Fibroblast of mammary gland (primary cell): ENCODE measurements at regions not wholly inside any gene's neighbourhood (a gene's known extent, or its start where the extent isn't known, plus 50 kb on each side); places are given as distances from the start of the nearest gene placed in this dataset.

ENCODE experiments used
- DNase-seq: peaks from one replicate; pipeline ENCODE4 v3.0.0-alpha.2; 2010; ENCODE audit warnings: low read depth
- H3K4me3 ChIP-seq: 2 replicates; pipeline ENCODE4 v1.5.1; 2011; ENCODE audit warnings: low read depth, mild to moderate bottlenecking, low read length, moderate library complexity; ENCODE audit not compliant: control insufficient read depth
- TF ChIP-seq, protein P1 (sequence below): conservative IDR thresholded peaks from 2 replicates; pipeline ENCODE4 v1.5.1; 2011; ENCODE audit warnings: low read depth, low read length, inconsistent platforms; ENCODE audit not compliant: control insufficient read depth, insufficient read depth

DNA sequence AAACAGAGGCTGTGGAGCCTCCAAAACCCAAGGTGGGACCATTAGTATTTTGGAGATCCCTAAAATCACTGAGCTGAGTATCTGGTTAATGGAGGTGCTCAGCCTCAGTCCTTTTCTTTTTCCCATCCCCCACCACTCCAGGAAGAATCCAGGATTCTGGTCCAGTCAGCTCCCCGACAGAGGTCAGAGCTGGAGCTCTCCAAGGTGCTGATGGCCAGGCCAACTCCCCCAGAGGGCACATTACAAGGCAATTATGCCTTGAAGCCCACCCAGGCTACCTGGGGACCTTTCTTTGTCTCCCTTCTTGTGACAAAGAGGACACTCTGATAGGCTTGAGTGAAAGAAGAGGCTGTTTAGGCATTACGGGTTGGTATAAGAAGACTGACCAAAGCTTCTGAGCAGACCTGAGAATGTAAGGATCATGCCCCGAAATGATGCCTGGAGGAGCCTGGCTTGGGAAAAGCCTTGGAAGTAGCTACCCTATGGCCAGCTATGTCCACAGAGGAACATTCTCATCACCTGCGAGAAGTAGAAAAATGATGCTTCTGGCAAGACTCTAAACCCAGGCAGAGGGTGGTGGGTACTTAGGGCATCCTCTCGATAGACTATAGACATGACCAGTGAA, 102.5 kb upstream of the LDAH start:
- no peak overlapping the region for H3K4me3 ChIP-seq
- TF ChIP-seq, protein P1, sequence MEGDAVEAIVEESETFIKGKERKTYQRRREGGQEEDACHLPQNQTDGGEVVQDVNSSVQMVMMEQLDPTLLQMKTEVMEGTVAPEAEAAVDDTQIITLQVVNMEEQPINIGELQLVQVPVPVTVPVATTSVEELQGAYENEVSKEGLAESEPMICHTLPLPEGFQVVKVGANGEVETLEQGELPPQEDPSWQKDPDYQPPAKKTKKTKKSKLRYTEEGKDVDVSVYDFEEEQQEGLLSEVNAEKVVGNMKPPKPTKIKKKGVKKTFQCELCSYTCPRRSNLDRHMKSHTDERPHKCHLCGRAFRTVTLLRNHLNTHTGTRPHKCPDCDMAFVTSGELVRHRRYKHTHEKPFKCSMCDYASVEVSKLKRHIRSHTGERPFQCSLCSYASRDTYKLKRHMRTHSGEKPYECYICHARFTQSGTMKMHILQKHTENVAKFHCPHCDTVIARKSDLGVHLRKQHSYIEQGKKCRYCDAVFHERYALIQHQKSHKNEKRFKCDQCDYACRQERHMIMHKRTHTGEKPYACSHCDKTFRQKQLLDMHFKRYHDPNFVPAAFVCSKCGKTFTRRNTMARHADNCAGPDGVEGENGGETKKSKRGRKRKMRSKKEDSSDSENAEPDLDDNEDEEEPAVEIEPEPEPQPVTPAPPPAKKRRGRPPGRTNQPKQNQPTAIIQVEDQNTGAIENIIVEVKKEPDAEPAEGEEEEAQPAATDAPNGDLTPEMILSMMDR = no peak
- no peak for DNase-seq

DNA sequence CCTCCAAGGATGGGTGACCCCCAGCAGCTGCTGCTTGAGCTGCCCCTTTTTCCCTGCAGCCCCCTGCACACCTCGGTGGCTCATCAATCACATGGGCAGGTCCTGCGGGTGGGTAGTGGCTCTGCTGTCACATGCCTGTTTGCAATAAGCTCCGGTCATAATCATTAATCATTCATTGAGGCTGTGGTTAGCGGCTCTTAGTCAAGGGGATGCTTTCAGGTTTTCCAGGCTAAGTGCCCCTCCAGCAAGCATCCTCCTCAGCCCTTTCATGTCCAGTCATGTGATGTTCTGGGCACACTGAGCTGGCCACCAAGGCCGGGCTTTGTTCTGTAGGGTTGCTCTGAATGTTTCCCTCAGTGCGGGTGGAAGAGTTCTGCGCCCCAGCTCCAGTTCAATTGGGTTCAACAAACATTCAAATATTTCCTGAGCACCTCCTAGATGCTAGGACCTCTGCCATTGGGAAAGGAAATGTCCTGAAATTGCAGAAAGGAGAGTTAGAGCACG, 96.4 kb upstream of the LDAH start:
- H3K4me3 ChIP-seq = no peak overlapping the region
- TF ChIP-seq, protein P1 = no peak
- DNase-seq = no peak

DNA sequence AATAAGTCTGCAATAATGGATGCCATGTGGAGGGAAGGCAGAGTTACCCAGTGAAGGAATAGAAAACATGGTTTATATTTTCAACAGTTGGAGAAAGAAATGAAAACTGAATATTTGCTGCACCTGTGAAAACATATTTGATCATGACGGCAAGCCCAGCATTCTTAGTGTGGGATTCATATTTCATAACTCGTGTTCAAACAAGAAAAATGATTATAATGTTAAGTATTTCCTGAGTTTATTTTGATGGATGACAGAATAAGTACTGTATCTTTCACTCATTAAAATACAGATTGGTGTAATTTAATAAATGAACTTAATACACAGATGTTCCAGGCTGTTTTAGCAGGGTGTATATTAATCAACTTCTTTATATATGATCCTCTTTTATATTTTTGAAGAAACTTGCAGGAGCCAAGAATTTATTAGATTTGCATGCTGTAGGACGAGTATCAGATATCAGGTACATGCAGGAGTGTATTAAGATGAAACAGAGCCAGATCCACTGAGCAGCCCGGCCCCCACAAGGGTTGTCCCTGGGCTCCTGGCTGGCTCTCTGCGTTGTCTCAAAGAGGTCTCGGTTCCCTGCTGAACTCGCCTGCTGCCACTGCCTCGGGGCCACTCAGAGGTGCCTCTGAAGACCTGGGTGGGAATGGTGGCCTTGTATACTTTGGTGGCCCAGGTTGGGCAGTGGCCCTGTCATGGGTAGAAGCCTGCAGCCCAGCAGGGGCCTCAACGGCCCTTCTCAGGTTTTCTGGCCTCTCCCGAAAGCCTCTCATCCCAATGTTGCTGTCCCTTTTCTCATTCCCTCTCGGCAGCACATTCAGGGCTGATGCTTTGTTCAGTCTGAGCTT, 95.0 kb upstream of the LDAH start:
- H3K4me3 ChIP-seq = no peak overlapping the region
- TF ChIP-seq, protein P1 = no peak
- DNase-seq = no peak

DNA sequence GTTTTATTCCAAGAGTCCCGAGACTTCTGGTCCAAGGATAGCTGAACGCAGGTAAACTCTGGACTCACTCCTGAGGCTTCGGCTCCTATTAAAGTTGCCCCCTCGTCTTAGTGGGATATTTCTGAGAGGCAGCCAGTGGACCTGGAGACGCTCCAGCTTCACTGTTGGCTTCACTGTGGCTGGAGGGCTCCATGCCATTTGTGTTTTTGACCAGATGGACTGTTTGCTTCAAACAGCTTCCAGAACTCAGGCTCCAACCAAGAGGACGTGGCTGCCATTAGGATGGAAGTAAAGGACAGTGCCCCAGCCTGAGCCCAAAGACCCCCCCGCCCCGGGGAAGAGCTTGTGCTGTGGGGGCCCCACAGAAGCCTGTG, 94.4 kb upstream of the LDAH start:
- TF ChIP-seq, protein P1 = no peak
- H3K4me3 ChIP-seq = no peak overlapping the region
- DNase-seq = no peak

DNA sequence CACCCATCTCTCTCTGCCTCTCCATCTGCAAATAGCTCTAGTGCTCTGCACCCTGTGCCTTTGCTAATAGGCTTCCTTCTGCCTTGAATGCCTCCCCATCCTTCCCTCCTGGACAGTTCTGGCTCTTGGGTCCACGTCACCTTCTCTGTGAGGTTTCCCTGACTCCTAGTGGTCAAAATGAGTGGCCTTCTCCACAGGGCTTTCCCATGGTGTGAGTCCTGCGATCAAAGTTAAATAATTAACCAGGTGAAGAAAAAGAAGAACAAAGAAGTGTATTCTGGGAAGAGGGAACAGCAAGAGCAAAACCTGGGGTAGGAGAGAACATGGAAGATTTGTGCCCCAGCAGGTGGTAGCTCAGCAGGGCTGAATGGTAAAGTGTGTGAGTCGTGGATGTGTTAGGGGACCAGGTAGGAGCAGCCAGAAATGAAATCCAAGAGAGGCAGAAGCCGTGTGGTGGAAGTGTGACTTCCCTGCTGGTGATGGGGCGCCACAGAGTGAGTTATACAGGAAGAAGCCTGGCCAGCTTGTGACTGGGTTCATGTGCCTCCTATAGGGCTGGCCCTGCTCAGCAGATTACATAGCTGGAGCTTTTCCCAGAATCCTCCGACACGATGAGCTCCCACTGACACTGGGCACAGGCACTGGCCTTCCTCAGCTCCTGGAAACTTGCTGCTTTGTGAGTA, 93.8 kb upstream of the LDAH start:
- DNase-seq = peak; percentile 4
- H3K4me3 ChIP-seq = no peak overlapping the region
- TF ChIP-seq, protein P1 = peak; percentile 15

DNA sequence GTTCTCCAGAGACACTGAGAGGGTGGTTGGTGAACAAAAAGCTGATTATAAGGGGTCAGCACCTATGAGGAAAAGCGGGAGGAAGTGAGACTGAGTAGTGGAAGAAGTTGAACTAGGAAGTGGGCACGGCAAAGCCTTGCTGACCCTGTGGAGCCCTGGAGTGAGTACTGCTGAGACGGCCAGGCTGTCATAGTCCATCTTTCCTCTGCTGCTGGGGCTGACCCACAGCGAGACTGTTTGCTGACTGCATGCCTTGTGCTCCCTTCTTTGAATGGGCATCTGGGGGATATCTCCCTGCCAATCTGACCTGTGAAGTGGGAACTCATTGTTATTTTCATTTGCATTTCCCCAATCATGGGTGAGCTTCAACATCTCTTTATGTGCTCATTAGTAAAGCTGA, 92.4 kb upstream of the LDAH start:
- H3K4me3 ChIP-seq = no peak overlapping the region
- DNase-seq = no peak
- TF ChIP-seq, protein P1 = no peak
